Limb (tissue), 2 donors: ENCODE measurements at regions not wholly inside any gene's neighbourhood (a gene's known extent, or its start where the extent isn't known, plus 50 kb on each side); places are given as distances from the start of the nearest gene placed in this dataset.
"Not testable (repeated sequence)": the region's sequence is repeated elsewhere in the genome, so short reads cannot be mapped to it uniquely, and the experiment has no call there.

ENCODE experiments used
- DNase-seq, 2 donors: peaks; one replicate each; pipeline ENCODE4 v3.0.0-alpha.2; 2016; ENCODE audit errors: extremely low spot score in 2 of 2

DNA sequence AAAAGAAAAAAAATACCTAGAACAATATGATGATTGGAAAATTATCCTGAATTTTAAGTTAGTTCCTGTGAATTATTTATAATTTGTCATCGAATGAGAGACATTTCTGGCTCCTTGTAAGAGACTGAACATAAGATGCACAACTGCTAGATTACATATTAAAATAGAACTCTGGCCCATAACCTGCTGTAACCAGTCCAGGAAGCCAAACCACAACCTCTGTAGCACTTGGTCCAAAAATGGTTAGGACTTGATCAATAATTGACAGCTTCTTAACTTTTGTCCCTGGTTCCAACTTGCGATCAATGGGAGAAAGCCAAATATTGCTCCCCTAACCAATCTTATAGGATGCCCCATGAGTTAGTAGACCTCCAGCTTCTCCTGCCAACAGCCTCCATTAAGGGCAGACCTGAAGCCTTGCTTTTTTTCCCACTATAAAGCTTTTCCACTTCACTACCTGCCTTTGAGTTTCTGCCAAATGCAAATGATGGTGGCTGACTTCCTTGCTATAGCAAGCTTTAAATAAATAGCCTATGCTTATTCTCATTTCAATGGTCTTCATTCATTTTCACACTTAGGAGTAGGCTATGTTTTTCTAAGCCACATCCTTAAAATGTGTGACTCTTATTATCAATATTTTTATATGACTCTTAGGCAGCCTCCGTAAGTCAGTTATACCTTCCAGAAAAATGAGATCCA is 224.0 kb upstream of the ARHGEF26 start:
- no peak for DNase-seq

GRCh38 chr3:153897842-153898241 is 223.3 kb upstream of the ARHGEF26 start:
- no peak for DNase-seq

DNA sequence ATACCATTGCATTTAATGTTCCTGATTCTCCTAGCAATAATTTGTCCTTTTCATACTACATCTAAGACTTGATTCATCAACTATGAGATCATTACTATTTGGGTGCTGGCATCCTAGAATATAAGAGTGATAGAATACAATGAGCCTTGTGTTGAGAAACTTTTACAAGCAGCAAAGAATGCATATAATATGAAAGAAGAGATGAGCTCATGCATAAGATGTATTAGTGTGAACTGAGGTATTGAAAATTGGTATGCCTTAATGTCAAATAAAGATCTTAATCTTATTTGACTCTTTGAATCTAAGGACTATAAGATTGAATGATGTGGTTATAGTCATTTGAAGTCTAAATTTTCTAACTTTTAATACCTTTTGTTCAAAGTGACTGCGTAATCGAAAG is 220.0 kb upstream of the ARHGEF26 start:
- DNase-seq, result peak in 1 of 2 donors; percentile 2

DNA sequence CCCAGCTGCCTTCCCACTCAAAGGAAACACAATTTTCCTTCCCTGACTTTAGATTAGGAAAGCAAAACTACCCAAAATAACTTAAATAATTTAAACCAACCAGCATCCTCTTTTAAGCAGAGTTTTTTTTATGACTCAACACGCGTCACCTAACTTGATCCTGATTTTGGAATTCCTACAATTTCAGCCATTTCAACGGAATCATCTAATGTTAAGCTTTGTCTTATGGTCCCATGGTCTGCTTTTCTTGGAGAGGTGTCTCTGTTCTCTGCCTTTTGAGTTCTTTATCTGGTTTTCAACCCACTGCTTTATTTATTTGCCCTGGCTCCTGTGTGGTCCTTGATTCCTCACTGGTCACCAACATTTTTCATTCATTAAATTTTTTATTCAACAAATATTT is 219.2 kb upstream of the ARHGEF26 start:
- DNase-seq, result no peak

GRCh38 chr3:153903430-153903829 is 217.8 kb upstream of the ARHGEF26 start:
- no peak for DNase-seq

GRCh38 chr3:153906366-153906765 is 214.8 kb upstream of the ARHGEF26 start:
- DNase-seq, result no peak

DNA sequence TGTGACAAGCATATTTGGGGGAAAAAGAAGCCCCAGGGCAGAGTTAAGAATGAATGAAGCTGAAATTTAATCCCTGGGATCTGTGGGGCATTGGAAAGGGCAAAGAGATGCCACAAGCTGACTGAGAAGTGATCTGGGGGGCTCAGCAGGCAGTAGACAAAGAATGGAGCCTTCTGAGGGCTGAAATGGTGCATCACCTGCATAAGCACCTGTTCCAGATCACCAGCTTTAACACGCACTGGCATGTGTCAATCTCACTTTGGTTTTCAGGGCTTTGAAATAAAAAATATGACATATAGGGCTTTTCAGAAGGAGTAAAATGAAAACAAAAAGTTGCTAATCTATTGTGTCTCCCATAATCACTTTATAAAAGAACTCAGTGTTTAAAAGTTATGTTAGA is 210.8 kb upstream of the ARHGEF26 start:
- DNase-seq, result no peak

DNA sequence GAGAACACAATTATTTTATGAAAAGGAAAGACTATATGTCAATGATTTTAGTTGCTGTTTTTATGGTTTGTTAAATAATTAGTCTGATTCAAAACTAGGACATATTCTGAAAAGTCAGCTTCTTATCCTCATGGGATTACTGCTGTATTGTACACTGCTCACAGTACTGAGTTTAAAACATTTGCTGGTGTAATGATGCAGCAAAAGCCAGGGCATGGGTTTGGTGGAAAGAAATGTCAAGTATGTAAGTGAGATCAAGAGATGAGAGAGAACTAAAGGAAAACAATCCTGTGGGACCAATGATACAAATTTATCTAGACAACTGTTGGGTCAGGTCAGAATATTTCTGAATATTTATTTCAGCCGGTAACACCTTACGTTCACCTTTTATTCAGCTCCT is 210.1 kb upstream of the ARHGEF26 start:
- DNase-seq, result no peak

DNA sequence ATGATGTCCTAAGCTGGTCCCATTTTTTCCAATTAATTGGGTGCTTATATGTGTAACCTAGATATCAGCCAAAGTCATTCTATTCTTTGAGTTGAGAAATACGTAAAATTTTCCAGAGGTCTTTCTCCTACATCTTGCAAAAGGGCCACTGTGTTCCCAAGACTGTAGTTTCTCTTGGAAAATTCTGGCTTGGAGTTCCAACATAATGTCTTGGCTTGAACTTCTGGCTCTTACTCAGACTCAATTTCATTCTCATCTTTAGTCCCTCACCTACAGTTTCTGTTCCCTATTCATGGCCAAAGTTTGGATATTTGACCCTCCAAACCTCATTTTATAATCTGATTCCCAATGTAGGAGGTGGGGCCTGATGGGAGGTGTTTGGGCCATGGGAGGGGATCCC is 201.4 kb upstream of the ARHGEF26 start:
- DNase-seq, result peak in 1 of 2 donors; percentile 32

DNA sequence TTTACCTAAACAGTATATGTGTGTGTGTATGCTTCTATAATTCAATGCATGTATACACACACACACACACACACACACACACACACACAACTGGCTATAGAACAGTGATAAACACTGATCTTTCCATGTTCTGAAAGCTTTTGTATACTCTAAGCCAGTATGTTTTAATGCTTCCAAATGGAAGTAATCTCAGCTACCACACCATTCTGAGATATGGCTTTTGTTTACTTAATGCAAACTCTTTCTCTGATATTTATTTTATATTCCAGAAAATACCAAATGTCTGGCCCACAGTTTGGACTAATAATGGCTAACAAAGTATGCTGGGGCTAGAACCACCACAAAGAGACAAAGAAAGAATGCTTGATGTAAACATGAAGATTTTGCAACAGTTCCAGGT is 199.4 kb upstream of the ARHGEF26 start:
- DNase-seq, result no peak

GRCh38 chr3:153925841-153926514 is 195.2 kb upstream of the ARHGEF26 start:
- DNase-seq, result no peak

GRCh38 chr3:153927107-153927506 is 194.1 kb upstream of the ARHGEF26 start:
- DNase-seq, result peak in 1 of 2 donors; percentile 38

DNA sequence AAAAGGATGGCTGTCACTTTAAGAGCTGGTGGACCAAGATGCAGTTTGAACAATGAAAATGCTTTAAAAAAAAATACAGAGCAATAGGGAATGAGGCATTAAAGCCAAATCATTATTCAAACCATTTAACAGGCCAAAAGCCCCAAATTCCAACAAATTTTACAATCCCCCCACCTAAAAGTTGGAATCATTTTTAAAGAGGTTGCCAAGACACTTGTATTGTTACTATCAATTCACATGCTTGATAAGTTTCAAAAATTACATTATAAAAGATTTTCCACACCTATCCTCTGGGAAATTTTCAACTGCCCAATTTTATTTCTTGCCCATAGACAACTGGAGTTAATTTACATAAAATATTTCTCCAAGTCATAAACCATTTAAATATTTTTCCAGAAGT is 192.3 kb upstream of the ARHGEF26 start:
- DNase-seq, result peak in 1 of 2 donors; percentile 32

DNA sequence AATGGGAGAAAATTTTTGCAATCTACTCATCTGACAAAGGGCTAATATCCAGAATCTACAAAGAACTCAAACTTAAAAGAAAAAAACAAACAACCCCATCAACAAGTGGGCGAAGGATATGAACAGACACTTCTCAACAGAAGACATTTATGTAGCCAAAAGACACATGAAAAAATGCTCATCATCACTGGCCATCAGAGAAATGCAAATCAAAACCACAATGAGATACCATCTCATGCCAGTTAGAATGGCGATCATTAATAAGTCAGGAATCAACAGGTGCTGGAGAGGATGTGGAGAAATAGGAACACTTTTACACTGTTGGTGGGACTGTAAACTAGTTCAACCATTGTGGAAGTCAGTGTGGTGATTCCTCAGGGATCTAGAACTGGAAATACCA is 187.7 kb upstream of the ARHGEF26 start:
- not testable (repeated sequence) for DNase-seq

DNA sequence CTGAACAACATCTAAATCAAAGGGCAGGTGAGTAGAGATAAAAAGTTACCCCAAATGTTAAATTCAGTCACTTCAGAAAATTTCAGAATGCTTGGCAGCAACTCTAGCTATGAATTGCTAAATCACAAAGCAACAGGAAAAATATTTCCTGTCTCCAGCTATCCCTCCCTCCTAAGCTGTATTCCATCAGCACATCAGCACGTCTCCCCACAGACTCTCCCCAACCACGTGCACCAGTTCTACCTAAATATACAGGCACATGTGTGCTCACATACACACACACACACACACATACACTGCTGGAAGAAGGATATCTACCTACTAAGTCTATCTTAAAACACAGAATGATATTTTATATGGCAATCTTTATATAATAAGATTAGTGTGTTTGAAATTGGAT is 177.1 kb upstream of the ARHGEF26 start:
- DNase-seq, result no peak

- DNase-seq, result no peak
Measured at GRCh38 chr3:153951276-153951675, 169.9 kb upstream of the ARHGEF26 start.

GRCh38 chr3:153952091-153952490 is 169.1 kb upstream of the ARHGEF26 start:
- no peak for DNase-seq

DNA sequence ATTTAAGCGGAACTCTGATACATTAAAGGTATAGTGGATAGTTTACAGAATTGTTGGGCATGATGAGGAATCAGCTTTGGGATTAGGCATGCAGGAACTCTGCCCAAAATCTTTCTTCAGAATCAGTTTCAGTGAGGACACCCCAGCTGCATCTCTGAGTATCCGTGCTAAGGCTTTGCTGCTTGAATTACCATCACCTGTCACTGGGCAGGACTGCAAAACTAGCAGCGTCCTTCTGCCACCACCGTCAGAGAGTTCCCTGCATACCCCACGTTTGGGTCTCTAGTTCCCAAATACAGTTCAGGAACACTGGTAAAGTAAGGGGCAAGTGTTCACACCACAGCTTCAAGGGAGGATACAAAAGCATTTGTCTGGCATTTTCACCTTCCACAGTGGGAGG is 164.6 kb upstream of the ARHGEF26 start:
- no peak for DNase-seq

DNA sequence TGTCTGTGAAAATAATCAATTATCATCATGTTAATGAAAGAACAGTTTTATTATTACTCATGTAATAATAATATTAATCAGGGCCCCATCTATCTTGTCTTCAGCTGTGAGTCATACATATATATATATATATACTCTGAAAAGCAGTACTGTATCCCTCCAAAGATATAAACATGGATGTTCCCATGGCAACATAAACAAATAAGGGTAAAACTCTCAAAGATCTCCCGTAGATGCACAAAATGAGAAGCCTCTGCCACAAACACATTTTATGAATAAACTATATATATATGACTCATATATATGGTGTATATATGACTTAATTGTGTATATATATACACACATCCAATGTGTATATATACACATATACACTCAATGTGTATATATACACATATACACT is 163.8 kb upstream of the ARHGEF26 start:
- peak in 1 of 2 donors; percentile 54 for DNase-seq

- peak in 1 of 2 donors; percentile 84 for DNase-seq
Measured at GRCh38 chr3:153958635-153959595, 162.3 kb upstream of the ARHGEF26 start.

DNA sequence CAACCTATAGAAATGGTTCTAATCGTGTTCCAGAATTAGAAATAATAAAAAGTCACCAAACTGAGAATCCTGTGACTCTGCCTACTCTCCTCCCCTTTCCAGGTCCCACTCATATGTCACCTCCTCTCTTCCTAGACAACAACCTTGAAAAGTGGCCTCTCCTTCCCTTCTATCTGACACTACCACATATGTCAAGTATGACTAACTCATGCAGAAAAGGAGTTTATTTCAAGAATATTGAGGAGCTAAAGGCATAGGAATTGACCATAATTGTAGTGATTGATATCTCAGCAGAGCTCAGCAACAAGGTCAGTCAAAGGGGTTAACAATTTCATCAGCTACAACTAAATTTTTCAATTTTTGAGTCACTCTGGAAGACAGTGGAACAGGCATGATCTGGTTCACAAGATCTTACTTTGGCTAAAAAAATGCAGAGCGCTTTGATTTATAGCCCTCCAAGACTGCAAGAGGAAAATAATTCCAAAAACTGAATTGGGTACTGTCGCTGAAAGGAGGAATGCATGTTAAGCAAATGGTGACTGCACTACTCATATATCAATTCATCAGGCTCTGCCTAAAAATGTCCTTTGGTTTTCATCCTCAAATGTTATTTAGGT is 160.6 kb upstream of the ARHGEF26 start:
- no peak for DNase-seq

DNA sequence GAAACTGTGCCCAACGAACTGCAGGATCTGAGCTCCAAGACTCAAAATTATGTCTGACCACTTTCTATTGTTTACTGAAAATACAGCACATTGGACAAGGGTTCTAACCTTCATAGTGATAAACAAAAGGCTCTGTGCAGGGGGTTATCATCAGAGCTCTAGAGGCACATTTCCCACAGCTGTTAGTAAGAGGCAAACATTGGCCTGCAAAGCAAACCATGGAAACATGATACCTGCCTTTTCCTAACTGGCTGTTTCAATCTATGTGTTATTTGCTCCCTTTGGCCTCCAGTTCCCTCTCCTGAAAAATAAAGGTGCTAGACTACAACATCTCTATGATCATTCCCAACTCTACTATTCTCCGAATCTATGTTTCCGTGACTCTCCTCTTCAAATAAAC is 159.7 kb upstream of the ARHGEF26 start:
- DNase-seq, result no peak
